ENCODE measurements at regions not wholly inside any gene's neighbourhood (a gene's known extent, or its start where the extent isn't known, plus 50 kb on each side); places are given as distances from the start of the nearest gene placed in this dataset.

GRCh38 chr7:95718577-95719410 lies 53.6 kb upstream of the DYNC1I1 start:
- CTCF ChIA-PET, result interaction anchor here (1.6 kb wide), 1 partner anchor 152 kb away, joined by 3 read pairs; no protein-coding TSS in a partner anchor
- intact Hi-C loops (cut with micrococcal nuclease; ENCODE audit: unreplicated experiment) (no loop called here), in situ Hi-C loops (cut with HindIII; ENCODE audit: low pct_unique_long_range_greater_than_20kb, low sequenced_read_pairs) (no loop called here)
- peak; percentile 13 for DNase-seq (ENCODE audit: low read depth, low spot score)
- POLR2A ChIA-PET, result no interaction called here
- H3K9me3 ChIP-seq (ENCODE audit: control insufficient read depth, insufficient read depth, low read depth, low read length), result no peaks in the 10 kb centered on the region
- no peaks in the 10 kb centered on the region for H3K36me3 ChIP-seq (ENCODE audit: control insufficient read depth, insufficient read depth, low read length)
- H3K27me3 ChIP-seq (ENCODE audit: control insufficient read depth, insufficient read depth, low read length), result peaks cover 2% of the 10 kb centered on the region; the same call in 1 of the 2 replicates
- TF ChIP-seq CTCF (IDR thresholded peaks at IDR 0.05) (peak; percentile 37; the same call in 1 of the 2 replicates), SIN3A (IDR thresholded peaks at IDR 0.05; ENCODE audit: borderline replicate concordance, insufficient read depth, low read depth, low read length) (no peak)
- H3K4me1 ChIP-seq (ENCODE audit: control insufficient read depth, insufficient read depth, low read length), result no peaks in the 10 kb centered on the region
- ATAC-seq, result peak; percentile 58; the same call in 1 of the 2 replicates
- no peak overlapping the region for H3K4me3 ChIP-seq (ENCODE audit: low read depth in 2 of 2, low read length in 2 of 2)
- no TSS peak for BruUV-seq (replicated peaks)
- no peak overlapping the region for H3K27ac ChIP-seq (ENCODE audit: low read length)

DNA sequence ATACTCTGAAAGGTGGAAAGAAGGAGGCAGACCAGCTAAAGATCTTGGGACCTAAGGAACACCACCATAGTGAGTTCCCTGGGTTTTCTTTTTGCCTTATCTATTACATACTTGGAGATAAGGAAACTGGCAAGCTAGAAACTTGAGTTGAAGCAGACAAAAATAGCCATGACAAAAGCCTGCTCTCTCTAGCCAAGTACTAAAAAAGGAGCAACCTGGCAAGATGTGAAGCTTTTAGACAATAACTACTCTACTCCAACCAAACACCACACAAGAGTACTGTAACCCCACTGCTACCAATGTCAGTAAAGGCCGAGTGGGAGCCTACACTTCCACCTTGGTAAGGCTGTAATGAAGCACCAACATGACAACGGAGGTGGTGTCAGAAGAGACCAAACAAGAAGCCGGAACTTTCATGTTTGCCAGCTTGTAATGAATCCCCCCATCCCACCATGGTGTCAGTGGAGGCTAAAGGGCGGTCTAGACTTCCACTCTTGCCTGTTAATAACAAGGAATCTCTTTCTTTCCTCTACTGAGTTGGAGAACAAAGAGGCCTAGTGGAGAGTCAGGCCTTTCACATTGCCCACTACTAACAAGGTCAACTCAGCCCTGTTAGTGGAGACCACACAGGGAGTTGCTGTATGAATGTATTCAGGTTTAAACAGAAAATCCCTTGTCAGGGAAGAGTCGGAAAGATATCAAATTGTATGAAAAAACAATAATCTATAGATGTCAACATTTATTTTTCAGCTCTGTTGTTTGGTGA lies 55.8 kb upstream of the DYNC1I1 start:
- intact Hi-C loops (cut with micrococcal nuclease; ENCODE audit: unreplicated experiment), result no loop called here
- CTCF ChIA-PET, result no interaction called here

More for the DNA sequence above, 55.8 kb upstream of the DYNC1I1 start:
- no TSS peak for BruUV-seq (replicated peaks)
- no peak for ATAC-seq
- POLR2A ChIA-PET, result no interaction called here
- no peaks in the 10 kb centered on the region for H3K4me1 ChIP-seq (ENCODE audit: control insufficient read depth, insufficient read depth, low read length)
- H3K27me3 ChIP-seq (ENCODE audit: control insufficient read depth, insufficient read depth, low read length), result peaks cover 2% of the 10 kb centered on the region; the same call in 1 of the 2 replicates
- in situ Hi-C loops (cut with HindIII; ENCODE audit: low pct_unique_long_range_greater_than_20kb, low sequenced_read_pairs), result no loop called here
- no peak overlapping the region for H3K27ac ChIP-seq (ENCODE audit: low read length)
- TF ChIP-seq POLR2AphosphoS5 (IDR thresholded peaks at IDR 0.05; ENCODE audit: low read depth, low read length) (no peak), CTCF (IDR thresholded peaks at IDR 0.05) (no peak), TCF7L2 (IDR thresholded peaks at IDR 0.05; ENCODE audit: low read depth, low read length) (no peak), SIN3A (IDR thresholded peaks at IDR 0.05; ENCODE audit: borderline replicate concordance, insufficient read depth, low read depth, low read length) (no peak), REST (IDR thresholded peaks at IDR 0.05; ENCODE audit: insufficient read depth in 1 of 2, low read depth in 2 of 2, low read length in 1 of 2) (no peak)
- no peak for DNase-seq (ENCODE audit: low read depth, low spot score)
- no peaks in the 10 kb centered on the region for H3K36me3 ChIP-seq (ENCODE audit: control insufficient read depth, insufficient read depth, low read length)
- no peak overlapping the region for H3K4me3 ChIP-seq (ENCODE audit: low read depth in 2 of 2, low read length in 2 of 2)
- no peaks in the 10 kb centered on the region for H3K9me3 ChIP-seq (ENCODE audit: control insufficient read depth, insufficient read depth, low read depth, low read length)
